ENCODE measurements at regions not wholly inside any gene's neighbourhood (a gene's known extent, or its start where the extent isn't known, plus 50 kb on each side); places are given as distances from the start of the nearest gene placed in this dataset.

DNA sequence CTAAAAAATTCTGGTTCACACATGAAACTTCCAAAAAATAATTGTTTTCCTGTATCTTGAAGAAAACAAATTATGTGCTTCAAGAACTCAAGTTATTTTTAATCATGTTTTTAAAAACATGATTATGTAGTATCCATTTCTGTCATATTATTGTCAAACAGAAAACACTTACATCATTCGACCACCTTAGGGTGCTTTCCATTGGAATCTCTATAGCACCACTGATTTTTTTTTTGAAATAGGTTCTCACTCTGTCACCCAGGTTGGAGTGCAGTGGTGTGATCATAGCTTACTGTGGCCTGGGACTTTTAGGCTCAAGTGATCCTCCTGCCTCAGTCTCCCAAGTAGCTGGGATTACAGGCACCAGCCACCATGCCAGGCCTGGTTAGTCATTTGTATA, 457.3 kb downstream of the SI start:
- no peak for DNase-seq (ENCODE audit: extremely low read depth, low read depth)
- no peak overlapping the region for H3K4me3 ChIP-seq (replicated peaks; ENCODE audit: low read depth, low read length)
- TF ChIP-seq, protein P1, sequence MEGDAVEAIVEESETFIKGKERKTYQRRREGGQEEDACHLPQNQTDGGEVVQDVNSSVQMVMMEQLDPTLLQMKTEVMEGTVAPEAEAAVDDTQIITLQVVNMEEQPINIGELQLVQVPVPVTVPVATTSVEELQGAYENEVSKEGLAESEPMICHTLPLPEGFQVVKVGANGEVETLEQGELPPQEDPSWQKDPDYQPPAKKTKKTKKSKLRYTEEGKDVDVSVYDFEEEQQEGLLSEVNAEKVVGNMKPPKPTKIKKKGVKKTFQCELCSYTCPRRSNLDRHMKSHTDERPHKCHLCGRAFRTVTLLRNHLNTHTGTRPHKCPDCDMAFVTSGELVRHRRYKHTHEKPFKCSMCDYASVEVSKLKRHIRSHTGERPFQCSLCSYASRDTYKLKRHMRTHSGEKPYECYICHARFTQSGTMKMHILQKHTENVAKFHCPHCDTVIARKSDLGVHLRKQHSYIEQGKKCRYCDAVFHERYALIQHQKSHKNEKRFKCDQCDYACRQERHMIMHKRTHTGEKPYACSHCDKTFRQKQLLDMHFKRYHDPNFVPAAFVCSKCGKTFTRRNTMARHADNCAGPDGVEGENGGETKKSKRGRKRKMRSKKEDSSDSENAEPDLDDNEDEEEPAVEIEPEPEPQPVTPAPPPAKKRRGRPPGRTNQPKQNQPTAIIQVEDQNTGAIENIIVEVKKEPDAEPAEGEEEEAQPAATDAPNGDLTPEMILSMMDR (IDR thresholded peaks at IDR 0.05; ENCODE audit: low read depth, low read length, missing control alignments) = no peak

DNA sequence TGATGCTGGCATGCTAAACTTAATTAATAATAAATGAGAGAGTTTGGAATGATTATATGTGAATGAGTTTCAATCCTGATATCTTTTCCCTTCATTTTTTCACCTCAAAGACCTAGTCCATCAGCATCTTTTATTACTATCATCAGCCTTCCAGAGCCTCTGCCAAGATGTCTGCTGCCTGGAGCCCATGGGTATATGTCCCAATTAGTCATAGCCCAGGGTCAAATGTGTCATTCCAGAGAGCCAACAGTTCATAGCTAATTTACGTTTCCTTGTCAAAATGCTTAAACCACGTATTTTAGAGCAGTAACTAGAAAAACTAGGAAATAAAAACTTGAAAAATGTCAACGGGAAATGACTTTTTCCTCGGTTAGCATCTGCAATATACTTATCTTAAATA, 457.9 kb downstream of the SI start:
- no peak overlapping the region for H3K4me3 ChIP-seq (replicated peaks; ENCODE audit: low read depth, low read length)
- DNase-seq (ENCODE audit: extremely low read depth, low read depth) = no peak
- TF ChIP-seq, protein P1 (IDR thresholded peaks at IDR 0.05; ENCODE audit: low read depth, low read length, missing control alignments) = no peak

DNA sequence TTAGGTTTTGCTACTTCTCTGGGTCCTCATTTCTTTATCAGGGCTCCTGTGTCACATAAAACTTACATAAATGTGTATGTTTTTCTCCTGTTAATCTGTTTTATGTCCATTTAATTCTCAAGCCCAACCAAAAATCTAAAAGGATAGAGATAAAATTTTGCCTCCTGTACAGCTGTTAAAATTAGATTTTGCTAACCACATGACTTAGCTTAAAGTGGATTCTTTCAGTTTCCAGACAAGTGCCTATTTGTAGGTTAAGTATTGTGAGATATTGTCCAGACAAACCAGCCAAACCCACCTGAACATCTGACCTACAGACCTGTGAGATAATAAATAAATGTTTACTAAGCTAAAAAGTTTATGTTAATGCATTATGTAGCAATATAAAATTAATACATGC, 465.5 kb downstream of the SI start:
- TF ChIP-seq, protein P1 (IDR thresholded peaks at IDR 0.05; ENCODE audit: low read depth, low read length, missing control alignments) = no peak
- no peak for DNase-seq (ENCODE audit: extremely low read depth, low read depth)
- H3K4me3 ChIP-seq (replicated peaks; ENCODE audit: low read depth, low read length) = no peak overlapping the region

DNA sequence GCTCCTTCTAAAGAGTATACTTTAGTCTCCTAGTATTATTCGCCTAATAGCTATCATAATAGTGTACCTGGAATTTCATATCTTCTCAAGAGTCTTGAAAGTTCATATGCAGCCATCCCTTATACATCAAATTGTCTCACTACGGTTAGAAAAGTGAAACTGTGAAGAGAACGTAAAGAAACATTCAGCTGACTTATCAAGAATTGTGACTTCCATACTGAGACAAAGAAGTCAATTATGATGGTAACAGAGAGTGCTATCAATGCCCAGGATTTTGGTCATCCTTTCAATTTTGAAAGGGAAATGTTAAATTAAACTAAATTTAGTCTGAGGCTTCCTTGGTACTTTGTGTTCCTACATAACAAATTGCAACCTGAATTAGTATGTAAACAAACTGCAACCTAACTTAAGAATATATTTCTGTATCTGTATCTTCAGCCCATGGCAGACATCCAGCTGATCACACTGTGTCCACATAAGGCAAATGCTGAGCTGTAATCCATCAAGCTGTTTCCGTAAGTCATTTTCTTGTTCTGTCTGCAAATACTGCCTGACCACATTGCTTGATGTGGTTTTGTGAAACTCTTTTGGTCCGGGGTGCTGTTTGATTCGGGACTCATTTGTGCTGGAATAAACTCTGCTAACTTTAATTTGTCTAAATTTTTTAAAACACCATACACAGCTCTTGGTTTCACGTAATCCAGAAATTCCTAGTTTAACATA, 469.6 kb downstream of the SI start:
- TF ChIP-seq, protein P1 (IDR thresholded peaks at IDR 0.05; ENCODE audit: low read depth, low read length, missing control alignments) = no peak
- no peak overlapping the region for H3K4me3 ChIP-seq (replicated peaks; ENCODE audit: low read depth, low read length)
- no peak for DNase-seq (ENCODE audit: extremely low read depth, low read depth)

- TF ChIP-seq, protein P1 (IDR thresholded peaks at IDR 0.05; ENCODE audit: low read depth, low read length, missing control alignments) = no peak
- no peak for DNase-seq (ENCODE audit: extremely low read depth, low read depth)
- no peak overlapping the region for H3K4me3 ChIP-seq (replicated peaks; ENCODE audit: low read depth, low read length)
Observed at GRCh38 chr3:164604687-164605086, 473.6 kb downstream of the SI start.

DNA sequence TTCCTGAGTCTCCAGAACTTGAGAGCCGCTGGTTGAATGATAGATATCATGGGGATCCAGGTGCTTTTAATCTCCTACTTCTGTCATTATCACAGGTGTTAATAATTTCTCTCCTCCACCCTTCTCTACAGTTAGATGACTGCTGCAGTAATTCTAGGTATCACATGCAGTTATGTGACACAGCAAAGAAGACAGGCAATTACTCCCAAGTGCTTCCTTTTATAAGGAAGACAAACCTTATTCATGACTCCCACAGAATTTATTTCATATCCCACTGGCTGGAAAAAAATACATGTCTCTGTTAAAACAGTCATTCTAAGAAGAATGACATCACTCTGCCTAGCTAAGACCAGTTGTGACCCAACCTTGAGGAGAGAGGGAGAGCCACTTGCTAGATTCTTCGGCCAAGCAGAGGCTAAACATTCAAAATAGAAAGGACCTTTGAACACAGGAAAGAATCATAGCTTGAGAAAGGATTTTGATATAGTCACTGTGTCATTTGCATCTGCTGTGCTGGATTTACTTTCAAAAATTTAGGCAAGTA, 500.6 kb downstream of the SI start:
- DNase-seq (ENCODE audit: extremely low read depth, low read depth) = no peak
- H3K4me3 ChIP-seq (replicated peaks; ENCODE audit: low read depth, low read length) = no peak overlapping the region
- TF ChIP-seq, protein P1 (IDR thresholded peaks at IDR 0.05; ENCODE audit: low read depth, low read length, missing control alignments) = no peak

All from HFF-Myc (cell line).